ENCODE measurements at regions not wholly inside any gene's neighbourhood (a gene's known extent, or its start where the extent isn't known, plus 50 kb on each side); places are given as distances from the start of the nearest gene placed in this dataset.

- TF ChIP-seq EP300 (IDR thresholded peaks at IDR 0.05) (no peak), POLR2A (IDR thresholded peaks at IDR 0.05) (no peak)
- TF ChIP-seq, protein P1, sequence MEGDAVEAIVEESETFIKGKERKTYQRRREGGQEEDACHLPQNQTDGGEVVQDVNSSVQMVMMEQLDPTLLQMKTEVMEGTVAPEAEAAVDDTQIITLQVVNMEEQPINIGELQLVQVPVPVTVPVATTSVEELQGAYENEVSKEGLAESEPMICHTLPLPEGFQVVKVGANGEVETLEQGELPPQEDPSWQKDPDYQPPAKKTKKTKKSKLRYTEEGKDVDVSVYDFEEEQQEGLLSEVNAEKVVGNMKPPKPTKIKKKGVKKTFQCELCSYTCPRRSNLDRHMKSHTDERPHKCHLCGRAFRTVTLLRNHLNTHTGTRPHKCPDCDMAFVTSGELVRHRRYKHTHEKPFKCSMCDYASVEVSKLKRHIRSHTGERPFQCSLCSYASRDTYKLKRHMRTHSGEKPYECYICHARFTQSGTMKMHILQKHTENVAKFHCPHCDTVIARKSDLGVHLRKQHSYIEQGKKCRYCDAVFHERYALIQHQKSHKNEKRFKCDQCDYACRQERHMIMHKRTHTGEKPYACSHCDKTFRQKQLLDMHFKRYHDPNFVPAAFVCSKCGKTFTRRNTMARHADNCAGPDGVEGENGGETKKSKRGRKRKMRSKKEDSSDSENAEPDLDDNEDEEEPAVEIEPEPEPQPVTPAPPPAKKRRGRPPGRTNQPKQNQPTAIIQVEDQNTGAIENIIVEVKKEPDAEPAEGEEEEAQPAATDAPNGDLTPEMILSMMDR (IDR thresholded peaks at IDR 0.05): no peak
- Histone ChIP-seq H3K36me3 (no peaks in the 10 kb centered on the region), H3K9me3 (no peaks in the 10 kb centered on the region), H3K27me3 (no peaks in the 10 kb centered on the region), H3K4me1 (no peaks in the 10 kb centered on the region), H3K27ac (no peak overlapping the region), H3K4me3 (no peak overlapping the region)
- 61 to 75% methylated on average over 1 of the region's 1 CpG for WGBS, 2 donors
- DNase-seq (ENCODE audit: low spot score in 2 of 2): no peak
These were observed 2691.0 kb downstream of the PCDH7 start for GRCh38 chr4:33411182-33411581.

DNA sequence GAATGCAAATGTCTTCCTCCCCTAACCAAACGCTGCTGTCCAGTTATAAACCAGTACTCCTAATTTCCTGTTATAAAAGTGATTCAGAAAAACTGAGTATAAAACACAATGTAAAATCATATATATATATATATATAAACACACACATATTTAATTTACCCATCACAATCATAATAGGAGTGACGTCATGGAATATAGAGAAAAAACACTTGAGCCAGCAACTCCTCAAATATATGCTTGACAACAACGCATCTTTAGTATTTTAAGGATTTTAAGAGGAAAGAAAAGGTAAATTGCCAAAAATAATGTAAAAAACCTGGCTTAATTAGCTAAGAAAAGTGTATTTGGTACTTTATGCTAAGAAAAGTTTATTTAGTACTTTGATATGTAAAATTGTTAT, 2701.7 kb downstream of the PCDH7 start:
- Histone ChIP-seq H3K27me3 (no peaks in the 10 kb centered on the region), H3K4me3 (no peak overlapping the region), H3K4me1 (no peaks in the 10 kb centered on the region), H3K36me3 (no peaks in the 10 kb centered on the region), H3K9me3 (no peaks in the 10 kb centered on the region), H3K27ac (no peak overlapping the region)
- 80 to 82% methylated on average over 3 of the region's 3 CpGs for WGBS, 2 donors
- no peak for DNase-seq (ENCODE audit: low spot score in 2 of 2)
- TF ChIP-seq, protein P1 (IDR thresholded peaks at IDR 0.05): no peak
- TF ChIP-seq POLR2A (IDR thresholded peaks at IDR 0.05) (no peak), EP300 (IDR thresholded peaks at IDR 0.05) (no peak)

GRCh38 chr4:33422656-33423055, 2702.5 kb downstream of the PCDH7 start:
- Histone ChIP-seq H3K36me3 (no peaks in the 10 kb centered on the region), H3K27me3 (no peaks in the 10 kb centered on the region), H3K27ac (no peak overlapping the region), H3K4me3 (no peak overlapping the region), H3K4me1 (no peaks in the 10 kb centered on the region), H3K9me3 (no peaks in the 10 kb centered on the region)
- no peak for DNase-seq (ENCODE audit: low spot score in 2 of 2)
- TF ChIP-seq EP300 (IDR thresholded peaks at IDR 0.05) (no peak), POLR2A (IDR thresholded peaks at IDR 0.05) (no peak)
- TF ChIP-seq, protein P1 (IDR thresholded peaks at IDR 0.05): no peak
- WGBS, 2 donors: 37 to 44% methylated on average over 5 of the region's 5 CpGs

DNA sequence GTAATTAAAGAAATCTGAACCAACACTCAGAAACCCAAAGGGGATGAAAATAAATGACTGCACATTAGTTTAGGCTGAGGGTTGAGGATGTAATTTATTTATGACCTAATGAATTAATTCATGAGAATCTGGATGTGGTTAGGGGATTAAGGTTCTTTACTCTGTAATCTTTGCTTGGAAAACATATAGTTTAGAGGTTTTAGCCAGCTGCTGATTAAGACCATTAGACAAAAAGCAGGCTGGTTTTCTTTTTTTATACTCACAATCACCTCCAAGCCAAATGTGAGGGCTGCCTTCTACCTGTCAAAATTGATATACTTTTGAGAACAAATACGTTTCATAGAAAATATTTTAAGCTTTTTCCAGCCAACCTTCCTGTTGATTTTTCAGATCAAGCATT, 2705.8 kb downstream of the PCDH7 start:
- no peaks in the 10 kb centered on the region for H3K36me3 ChIP-seq
- no peaks in the 10 kb centered on the region for H3K4me1 ChIP-seq
- no peaks in the 10 kb centered on the region for H3K9me3 ChIP-seq
- H3K27ac ChIP-seq: no peak overlapping the region
- no peak overlapping the region for H3K4me3 ChIP-seq
- DNase-seq (ENCODE audit: low spot score in 2 of 2): no peak
- no peaks in the 10 kb centered on the region for H3K27me3 ChIP-seq
- TF ChIP-seq EP300 (IDR thresholded peaks at IDR 0.05) (no peak), POLR2A (IDR thresholded peaks at IDR 0.05) (no peak)
- TF ChIP-seq, protein P1 (IDR thresholded peaks at IDR 0.05): no peak
- 59 to 64% methylated on average over 1 of the region's 1 CpG for WGBS, 2 donors

GRCh38 chr4:33427676-33428075, 2707.5 kb downstream of the PCDH7 start:
- no peak for DNase-seq (ENCODE audit: low spot score in 2 of 2)
- no peak for TF ChIP-seq EP300 (IDR thresholded peaks at IDR 0.05)
- no peak for TF ChIP-seq POLR2A (IDR thresholded peaks at IDR 0.05)
- TF ChIP-seq, protein P1 (IDR thresholded peaks at IDR 0.05): no peak
- 82 to 88% methylated on average over 1 of the region's 1 CpG for WGBS, 2 donors
- Histone ChIP-seq H3K4me3 (no peak overlapping the region), H3K27me3 (no peaks in the 10 kb centered on the region), H3K4me1 (no peaks in the 10 kb centered on the region), H3K27ac (no peak overlapping the region), H3K36me3 (no peaks in the 10 kb centered on the region), H3K9me3 (no peaks in the 10 kb centered on the region)
